ENCODE measurements at regions not wholly inside any gene's neighbourhood (a gene's known extent, or its start where the extent isn't known, plus 50 kb on each side); places are given as distances from the start of the nearest gene placed in this dataset.

GRCh38 chr2:2740238-2740775, 409.2 kb upstream of the MYT1L start:
- TF ChIP-seq CTCF (IDR thresholded peaks at IDR 0.05; ENCODE audit: low read length): no peak
- no peak for TF ChIP-seq EZH2 (IDR thresholded peaks at IDR 0.05; ENCODE audit: borderline replicate concordance, low read length)
